Glutamatergic neuron (in vitro differentiated cells): ENCODE measurements at regions not wholly inside any gene's neighbourhood (a gene's known extent, or its start where the extent isn't known, plus 50 kb on each side); places are given as distances from the start of the nearest gene placed in this dataset.

ENCODE experiments used
- DNase-seq: peaks from one replicate; pipeline ENCODE4 v3.0.0; 2022
- H3K27ac Mint-ChIP-seq: one replicate; pipeline ENCODE4 v1.8.0; 2020; ENCODE audit warnings: mild to moderate bottlenecking, mixed read lengths, inconsistent platforms; ENCODE audit not compliant: unreplicated experiment
- H3K27me3 Mint-ChIP-seq: one replicate; pipeline ENCODE4 v1.8.0; 2020; ENCODE audit warnings: mild to moderate bottlenecking, moderate library complexity, mixed read lengths, inconsistent platforms; ENCODE audit not compliant: unreplicated experiment
- H3K36me3 Mint-ChIP-seq: one replicate; pipeline ENCODE4 v1.8.0; 2020; ENCODE audit warnings: mild to moderate bottlenecking, mixed read lengths, inconsistent platforms; ENCODE audit not compliant: unreplicated experiment
- H3K4me1 Mint-ChIP-seq: one replicate; pipeline ENCODE4 v1.8.0; 2020; ENCODE audit warnings: mild to moderate bottlenecking, low read depth, mixed read lengths, inconsistent platforms; ENCODE audit not compliant: unreplicated experiment
- H3K4me3 Mint-ChIP-seq: one replicate; pipeline ENCODE4 v1.8.0; 2020; ENCODE audit warnings: mild to moderate bottlenecking, mixed read lengths, inconsistent platforms; ENCODE audit not compliant: unreplicated experiment
- H3K9me3 Mint-ChIP-seq: one replicate; pipeline ENCODE4 v1.8.0; 2020; ENCODE audit warnings: mild to moderate bottlenecking, moderate library complexity, mixed read lengths, inconsistent platforms; ENCODE audit not compliant: unreplicated experiment
- CTCF ChIP-seq: fragments of 200-600 bp; sonication (generic); IDR thresholded peaks from one replicate; pipeline ENCODE4 v1.5.0; 2021; ENCODE audit not compliant: partially characterized antibody, unreplicated experiment

GRCh38 chr9:96113032-96113431 is 188.9 kb downstream of the HSD17B3 start:
- Mint-ChIP-seq H3K36me3 (peaks cover 17% of the 10 kb centered on the region), H3K27me3 (peaks cover 2% of the 10 kb centered on the region), H3K4me3 (no peak overlapping the region), H3K9me3 (peaks cover 2% of the 10 kb centered on the region), H3K4me1 (peaks cover 3% of the 10 kb centered on the region), H3K27ac (no peak overlapping the region)
- DNase-seq, result no peak
- no peak for TF ChIP-seq CTCF

GRCh38 chr9:96109680-96110351 is 192.2 kb downstream of the HSD17B3 start:
- Mint-ChIP-seq H3K27me3 (peaks cover 2% of the 10 kb centered on the region), H3K9me3 (peaks cover 2% of the 10 kb centered on the region), H3K4me3 (no peak overlapping the region), H3K4me1 (no peaks in the 10 kb centered on the region), H3K36me3 (peaks cover 5% of the 10 kb centered on the region), H3K27ac (no peak overlapping the region)
- TF ChIP-seq CTCF, result no peak
- no peak for DNase-seq

GRCh38 chr9:96108691-96109380 is 193.1 kb downstream of the HSD17B3 start:
- no peak for TF ChIP-seq CTCF
- no peak overlapping the region for H3K4me3 Mint-ChIP-seq
- DNase-seq, result no peak
- peaks cover 9% of the 10 kb centered on the region for H3K36me3 Mint-ChIP-seq
- H3K27ac Mint-ChIP-seq, result no peak overlapping the region
- peaks cover 2% of the 10 kb centered on the region for H3K27me3 Mint-ChIP-seq
- H3K9me3 Mint-ChIP-seq, result peaks cover 2% of the 10 kb centered on the region
- no peaks in the 10 kb centered on the region for H3K4me1 Mint-ChIP-seq

- Mint-ChIP-seq H3K27me3 (peaks cover 2% of the 10 kb centered on the region), H3K4me1 (no peaks in the 10 kb centered on the region), H3K27ac (no peak overlapping the region), H3K4me3 (no peak overlapping the region), H3K36me3 (peaks cover 12% of the 10 kb centered on the region), H3K9me3 (peaks cover 2% of the 10 kb centered on the region)
- no peak for TF ChIP-seq CTCF
- DNase-seq, result no peak
Observed at GRCh38 chr9:96107436-96107835, 194.5 kb downstream of the HSD17B3 start.
